CMK (cell line): ENCODE measurements at regions not wholly inside any gene's neighbourhood (a gene's known extent, or its start where the extent isn't known, plus 50 kb on each side); places are given as distances from the start of the nearest gene placed in this dataset.

Experiments used
- DNase-seq: peaks from one replicate; pipeline ENCODE4 v3.0.0-alpha.2; 2010; ENCODE audit warnings: low read depth

DNA sequence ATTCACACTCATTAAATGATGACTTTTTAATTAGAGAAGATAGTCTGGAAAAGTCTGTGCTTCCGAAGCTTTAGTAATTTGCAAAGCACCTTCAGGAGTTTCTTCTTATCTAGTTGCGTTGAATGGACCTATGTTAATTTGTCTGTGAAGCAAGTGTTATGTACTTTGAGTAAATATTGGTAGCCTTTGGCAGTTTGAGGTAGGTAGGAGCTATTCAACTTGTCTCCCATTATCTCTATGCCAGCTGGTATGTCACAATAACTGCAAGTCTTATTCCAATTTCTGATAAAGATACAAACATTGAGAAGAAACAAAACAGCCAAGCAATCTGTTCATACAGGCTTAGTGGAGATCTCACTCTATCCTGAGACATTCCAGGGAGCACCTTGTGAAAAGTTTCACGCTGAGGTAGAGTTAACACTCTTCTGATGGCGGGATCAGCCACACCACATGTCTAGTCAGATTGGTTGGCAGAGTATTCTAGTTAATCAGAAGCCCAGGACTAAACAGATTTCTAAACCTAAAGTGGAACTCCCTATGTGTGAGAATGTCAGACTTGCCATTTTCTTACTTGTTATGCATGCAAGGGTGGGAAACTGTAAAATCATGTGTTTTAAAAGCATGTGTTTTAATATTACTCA, 219.8 kb upstream of the MANEA start:
- DNase-seq, result no peak

DNA sequence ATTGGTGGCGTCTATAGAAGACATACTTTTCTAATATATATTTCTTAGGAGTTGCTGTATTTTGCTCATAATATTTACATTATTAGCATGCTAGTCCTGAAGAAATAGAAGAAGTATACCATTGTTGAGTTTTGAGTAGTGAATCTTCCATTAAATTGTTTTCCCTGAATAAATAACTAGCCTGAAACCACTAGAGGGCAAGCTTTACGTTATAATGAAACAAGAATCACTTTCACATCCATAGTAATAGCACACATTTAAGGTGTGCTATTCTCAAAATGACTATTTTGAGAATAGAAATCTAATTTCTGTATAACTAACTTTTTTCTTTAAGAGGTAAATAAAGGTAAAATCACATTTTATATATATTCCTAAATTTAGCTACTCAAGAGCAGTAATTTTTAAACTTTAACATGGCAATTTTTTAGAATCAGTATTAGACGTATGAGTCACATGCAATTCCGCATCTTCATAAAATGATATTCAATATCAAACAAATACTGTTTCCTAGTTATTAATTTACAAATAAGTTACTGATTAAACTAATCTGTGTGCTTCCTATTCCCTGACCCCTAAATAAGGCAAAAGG, 213.2 kb upstream of the MANEA start:
- DNase-seq, result no peak

DNA sequence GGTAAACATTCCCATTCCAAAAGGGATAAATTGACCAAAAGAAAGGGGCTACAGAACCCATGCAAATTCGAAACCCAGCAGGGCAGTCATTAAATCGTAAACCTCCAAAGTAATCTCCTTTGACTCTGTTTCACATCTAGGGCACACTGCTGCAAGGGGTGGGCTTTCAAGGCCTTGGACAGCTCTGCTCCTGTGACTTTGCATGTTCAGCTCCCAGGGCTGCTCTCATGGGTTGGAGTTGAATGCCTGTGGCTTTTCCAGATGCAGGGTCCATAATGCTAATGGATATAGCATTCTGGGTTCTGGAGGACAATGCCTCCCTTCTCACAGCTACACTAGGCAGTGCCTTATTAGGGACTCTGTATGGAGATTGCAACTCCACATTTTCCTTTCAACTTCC, 211.9 kb upstream of the MANEA start:
- DNase-seq, result no peak

DNA sequence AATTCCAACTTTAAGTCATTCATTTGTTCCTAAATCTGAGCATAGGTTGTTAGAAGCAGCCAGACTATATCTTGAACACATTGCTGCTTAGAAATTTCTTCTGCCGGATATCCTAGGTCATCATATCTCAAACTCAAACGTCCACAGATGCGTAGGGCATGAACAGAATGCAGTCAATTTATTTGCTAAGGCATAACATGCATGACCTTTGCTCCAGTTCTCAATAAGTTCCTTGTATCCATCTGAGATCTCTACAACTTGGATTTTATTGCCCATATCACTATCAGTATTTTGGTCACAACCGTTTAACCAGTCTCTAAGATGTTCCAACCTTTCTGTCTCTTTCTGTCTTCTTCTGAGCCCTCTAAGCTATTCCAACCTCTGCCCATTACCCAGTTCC, 210.9 kb upstream of the MANEA start:
- no peak for DNase-seq

DNA sequence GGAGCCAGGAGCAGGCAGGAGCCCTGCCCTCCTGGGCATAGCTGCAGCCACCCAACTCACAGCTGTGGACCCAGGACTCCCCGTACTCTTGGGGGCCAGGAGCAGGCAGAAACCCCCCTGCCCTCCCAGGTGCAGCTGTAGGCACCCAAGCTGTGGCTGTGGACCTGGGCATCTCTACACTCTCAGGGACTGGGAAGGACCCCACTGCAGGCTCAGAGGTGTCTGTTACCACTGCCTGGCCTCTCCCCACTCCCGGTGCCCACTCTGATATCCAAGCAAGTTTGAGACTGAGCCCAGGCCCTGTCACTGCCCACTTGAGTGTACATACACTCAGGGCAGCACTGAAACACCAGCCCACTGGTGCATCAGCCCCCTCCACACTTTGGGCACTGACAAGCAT, 193.5 kb upstream of the MANEA start:
- DNase-seq, result no peak

DNA sequence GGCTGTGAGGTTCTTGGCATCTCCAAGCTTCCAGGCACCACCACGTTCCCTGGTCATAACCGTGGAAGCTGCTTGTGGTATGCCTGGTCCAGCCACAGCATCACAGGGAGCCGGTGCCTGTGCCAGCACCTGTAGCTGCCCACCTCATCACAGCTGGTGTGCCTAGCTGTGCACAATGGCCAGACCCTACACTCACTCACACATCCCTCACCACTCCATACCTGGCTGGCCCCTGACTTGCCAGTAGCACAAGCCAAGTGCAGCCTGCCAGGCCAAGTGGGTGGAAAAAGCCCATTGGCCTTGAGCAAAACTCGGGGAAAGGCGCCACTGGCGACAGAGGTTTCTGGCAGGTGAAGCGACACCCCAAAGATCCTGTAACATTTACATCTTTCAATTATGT, 192.3 kb upstream of the MANEA start:
- DNase-seq, result no peak

DNA sequence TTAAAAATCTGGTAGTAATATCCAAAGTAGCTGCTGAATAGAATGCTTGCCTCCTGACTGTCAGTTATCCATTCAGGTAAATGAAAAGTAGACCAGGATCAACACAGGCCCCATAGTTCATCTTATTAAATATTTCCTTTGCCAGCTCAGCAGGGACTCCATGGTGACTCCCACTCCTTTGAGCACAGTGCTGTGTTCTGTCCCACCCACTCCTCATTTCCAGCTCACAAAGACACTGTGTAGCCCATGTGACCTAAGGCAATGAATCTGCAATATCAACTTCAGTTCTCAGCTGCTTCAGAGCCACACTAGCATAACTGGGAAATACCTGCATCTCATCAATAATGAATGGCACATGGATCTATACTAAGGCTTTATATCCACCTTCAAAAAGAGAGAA, 189.5 kb upstream of the MANEA start:
- no peak for DNase-seq

DNA sequence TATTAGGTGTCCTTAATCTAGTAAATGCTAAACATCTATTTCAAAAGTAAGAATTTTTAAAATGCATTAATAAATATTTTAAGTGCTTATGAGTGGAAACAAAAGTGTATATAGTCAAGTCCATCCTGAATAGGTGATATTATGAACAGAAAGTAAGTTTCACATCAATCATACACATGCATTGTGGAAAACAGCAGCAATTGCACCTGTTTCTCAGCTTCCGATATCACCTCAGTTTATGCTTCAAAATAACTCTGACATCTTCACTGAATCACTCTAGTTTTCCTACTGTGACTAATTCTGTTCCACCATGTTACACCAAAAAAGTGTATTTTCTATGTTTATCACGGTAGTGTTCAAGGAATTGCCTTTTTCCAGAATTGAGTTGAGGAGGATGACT, 172.6 kb upstream of the MANEA start:
- no peak for DNase-seq

DNA sequence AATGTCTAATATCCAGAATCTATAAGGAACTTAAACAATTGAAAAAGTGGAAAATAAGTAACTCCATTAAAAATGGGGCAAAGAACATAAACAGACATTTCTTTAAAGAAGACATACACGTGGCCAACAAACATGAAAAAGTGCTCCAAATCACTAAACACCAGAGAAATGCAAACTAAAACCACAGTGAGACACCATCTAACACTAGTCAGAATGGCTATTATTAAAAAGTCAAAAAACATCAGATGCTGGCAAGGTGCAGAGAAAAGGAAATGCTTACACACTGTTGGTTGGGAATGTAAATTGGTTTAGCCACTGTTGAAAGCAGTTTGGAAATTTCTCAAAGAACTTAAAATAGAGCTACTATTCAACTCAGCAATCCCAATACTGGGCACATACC, 169.2 kb upstream of the MANEA start:
- no peak for DNase-seq

DNA sequence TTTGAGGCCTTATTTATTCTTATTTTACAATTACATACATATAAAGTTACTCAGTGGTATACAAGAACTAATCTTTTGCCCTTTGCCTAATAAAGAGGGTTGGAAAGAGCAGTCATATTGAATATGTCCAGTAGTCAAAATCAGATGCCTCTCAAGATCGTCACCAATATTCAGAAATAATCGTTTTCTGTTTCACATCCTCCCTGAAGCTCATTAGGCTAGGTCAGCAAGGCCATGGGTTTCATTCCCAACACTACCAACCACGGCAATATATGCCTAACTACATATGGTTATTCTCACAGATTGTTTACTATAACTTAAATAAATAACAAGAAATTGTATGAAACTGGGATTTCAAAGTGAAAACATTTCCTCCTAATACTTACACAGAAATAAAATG, 167.2 kb upstream of the MANEA start:
- no peak for DNase-seq

DNA sequence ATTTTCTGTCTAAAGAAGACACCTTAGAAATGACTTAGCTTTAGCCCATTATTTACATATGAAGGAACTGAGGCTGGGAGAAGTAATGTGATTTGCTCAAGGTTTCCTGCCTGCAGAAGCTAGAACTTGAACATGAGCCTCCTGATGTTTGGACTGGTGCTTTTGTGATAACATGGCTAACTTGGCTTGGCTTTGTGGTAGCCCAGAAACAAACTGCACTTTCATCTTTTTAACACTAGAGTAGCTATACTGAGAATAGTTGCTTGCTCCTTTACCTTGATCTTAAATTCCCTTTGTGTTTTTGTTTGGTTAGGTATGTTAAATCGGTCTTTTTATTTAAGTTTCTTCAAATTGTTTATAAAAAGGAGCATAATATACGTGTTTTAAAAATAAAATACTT, 163.5 kb upstream of the MANEA start:
- no peak for DNase-seq

DNA sequence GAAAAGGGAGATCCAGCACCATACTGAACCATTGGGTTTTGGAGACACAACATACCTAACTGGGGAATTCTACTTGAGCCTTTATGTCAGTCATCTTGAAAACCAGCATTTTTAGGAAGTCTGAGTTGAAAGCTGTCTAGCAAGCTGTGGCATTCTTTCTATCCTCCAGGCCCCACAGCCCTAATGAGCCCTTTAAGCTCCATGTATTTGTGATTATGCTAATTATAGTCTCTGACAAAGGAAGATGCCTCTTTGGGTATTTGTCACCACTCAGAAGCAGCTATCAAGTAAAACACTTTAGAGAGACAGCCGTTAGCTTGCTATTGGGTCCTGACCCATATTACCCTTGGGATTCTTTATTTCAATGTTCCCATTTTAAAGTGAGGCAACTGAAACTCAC, 159.5 kb upstream of the MANEA start:
- no peak for DNase-seq

DNA sequence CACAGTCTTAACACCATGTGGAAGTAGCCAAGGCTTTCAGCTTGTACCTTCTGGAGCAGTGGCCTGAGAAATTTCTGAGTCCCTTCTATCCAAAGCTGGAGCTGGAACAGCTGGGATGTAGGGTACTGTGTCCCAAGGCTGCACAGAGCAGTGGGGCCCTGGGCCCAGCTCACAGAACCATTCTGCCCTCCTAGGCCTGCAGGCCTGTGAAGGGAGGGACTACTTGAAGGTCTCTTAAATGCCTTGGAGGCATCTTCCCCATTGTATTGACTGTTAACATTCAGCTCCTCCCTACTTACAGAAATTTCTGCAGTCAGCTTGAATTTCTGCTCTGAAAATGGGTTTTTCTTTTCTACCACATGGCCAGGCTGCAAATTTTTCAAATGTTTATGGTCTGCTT, 156.5 kb upstream of the MANEA start:
- DNase-seq, result no peak

DNA sequence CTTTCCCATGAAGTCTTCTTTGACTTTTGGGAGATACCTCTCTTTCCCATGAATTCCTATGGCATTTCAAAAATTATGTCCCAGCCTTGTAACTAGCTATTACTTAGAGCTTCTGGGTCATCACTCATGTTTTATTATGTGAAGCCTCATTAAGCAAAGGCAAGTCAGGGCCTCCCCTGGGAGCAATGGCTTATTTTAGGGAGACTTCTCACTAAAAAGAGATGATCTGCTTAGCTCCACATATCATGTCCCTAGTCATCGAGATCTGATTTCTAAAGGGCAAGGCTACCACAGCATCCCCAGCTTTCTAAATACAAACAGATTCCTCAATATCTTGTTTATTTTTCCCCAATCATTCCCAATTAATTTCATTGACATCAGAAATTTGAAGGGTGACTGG, 154.0 kb upstream of the MANEA start:
- DNase-seq, result no peak

DNA sequence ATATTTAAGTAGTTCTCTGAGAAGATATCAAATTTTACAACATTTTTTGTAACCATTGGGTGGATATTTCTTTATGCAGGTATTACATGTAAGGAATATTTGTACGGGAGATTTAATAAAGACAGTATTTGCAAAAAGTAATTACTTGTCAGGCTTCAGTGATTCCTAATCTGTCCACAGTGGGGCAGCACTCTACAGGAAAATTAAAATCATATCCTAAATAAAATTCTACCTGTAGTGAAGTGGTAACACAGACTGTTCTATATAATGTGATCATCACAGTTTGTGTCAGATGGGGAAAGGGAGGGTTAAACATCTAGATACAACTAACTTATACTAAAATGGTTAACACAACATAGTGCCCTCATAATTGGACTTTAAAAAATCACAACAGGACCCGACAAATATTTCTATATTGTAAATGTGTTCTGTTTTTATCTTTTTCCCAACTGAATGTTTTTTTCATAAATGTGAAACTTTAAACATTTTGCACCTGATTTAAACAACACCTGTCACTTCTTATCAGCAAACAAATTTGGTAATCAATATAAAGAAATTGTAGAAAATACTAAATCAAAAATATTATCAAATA, 145.6 kb upstream of the MANEA start:
- no peak for DNase-seq

DNA sequence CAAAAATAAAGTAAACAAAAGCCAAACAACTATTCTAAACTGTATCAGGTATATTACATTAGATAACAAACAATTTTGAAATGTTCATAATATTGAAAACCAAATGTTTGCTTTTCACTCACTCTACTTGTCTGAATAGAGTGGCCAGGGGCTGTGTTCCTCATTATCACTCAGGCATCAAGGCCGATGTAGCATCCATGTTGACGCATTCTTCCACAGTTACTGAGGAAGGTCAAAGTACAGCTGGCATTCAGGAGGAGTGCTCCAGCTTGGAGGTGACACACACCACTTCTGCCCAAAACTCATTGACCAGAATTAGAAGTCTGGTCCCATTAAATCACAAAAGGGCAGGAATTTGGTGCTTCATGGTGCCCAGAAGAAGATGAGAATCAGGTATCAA, 137.6 kb upstream of the MANEA start:
- DNase-seq, result no peak

DNA sequence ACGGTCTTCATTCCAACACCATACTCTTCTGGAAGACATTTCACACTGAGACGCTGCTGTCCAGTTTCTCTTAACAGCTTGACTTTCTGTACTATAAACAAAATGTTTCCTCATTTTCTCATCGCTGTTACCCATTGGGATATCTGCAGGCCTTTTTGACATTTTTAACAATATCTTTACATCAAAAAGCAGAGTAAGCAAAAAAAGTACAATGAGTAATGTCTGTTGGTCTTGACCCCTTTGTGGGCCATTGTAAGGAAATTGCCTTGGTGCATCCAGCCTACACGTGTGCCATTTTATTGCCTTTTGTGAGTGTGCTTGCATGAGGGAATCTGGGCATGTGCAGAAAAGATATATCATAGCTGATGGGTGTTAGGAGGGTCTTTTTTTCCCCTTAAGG, 129.1 kb upstream of the MANEA start:
- no peak for DNase-seq

DNA sequence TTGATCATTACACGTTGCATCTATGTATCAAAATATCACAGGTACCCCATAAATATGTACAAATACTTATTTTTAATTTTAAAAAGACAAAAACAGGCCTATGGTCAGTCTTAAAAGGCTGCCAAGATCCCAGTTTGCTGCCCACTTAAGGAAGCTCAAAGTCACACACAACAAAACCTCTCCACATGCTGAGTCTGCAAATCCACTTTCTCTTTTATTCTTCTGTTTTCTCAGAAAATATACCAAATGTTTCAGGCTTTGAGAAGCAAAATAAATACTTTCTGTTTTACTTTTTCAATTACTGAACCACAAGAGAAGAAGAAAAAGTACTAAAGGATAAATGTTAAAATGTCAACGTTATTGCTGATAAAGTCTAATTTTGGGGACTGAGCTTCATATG, 107.8 kb upstream of the MANEA start:
- no peak for DNase-seq

DNA sequence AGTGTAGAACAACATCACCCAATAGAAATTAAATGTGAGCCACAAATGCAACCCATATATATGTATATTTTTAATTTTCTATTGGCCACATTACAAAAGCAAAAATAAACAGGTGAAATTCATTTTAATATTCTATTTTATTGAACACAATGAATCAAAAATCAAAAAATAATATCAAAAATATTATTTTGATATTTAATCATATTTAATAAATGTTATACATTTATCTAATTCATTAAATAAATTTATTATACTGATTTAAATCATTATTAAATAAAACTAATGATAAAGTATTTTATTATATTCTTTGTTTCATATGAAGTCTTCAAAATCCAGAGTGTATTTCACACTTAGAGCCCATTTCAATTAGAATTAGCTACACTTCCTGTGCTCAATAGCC, 98.4 kb upstream of the MANEA start:
- DNase-seq, result no peak

DNA sequence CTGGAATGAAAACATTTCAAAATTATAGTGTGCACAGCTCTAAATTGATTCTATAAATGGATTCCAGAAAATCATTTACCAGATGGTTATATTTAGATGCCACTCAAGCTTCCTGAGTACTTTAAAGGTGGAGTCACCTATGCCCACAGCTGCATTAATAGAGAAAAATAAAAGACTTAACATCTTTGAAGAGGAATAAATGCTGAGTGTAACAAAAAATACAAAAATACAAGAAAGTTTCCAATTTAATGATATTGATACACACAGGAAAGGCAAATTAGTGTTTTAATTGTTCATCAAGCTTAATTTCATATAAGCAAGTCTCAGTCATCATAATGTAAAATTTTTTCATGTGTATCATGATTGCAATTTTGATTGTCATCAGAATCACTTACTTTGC, 89.5 kb upstream of the MANEA start:
- no peak for DNase-seq

DNA sequence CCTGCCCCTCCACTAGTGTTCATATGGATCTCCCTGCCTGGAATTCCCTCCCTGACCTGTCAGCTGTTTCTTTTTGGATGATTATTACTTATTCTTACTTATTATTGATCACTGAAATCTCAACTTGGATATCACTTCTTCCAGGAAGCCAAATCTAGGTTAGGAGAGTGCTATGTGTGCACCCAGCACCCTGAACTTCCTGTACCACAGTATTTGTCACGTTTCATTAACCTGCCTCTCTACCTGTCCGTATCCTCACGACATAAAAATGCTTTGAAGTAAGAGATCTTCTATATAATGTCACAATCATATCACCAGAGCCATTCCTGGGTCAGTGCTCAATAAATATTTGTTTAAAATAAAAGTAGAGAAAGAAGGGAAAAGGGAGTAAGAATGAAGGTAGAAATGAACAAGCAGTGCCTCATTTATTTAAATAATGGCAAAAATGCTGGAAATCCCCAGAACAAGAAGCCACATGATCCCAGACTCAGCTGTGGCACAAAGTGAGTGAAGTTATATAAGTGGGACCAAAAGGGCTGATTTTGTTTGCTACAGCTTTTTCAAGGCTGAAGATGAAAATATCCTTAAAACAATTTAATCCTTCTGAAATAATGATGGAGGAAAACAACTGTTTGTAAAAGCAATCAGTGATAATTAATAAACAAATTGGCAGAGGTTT, 88.0 kb upstream of the MANEA start:
- no peak for DNase-seq

DNA sequence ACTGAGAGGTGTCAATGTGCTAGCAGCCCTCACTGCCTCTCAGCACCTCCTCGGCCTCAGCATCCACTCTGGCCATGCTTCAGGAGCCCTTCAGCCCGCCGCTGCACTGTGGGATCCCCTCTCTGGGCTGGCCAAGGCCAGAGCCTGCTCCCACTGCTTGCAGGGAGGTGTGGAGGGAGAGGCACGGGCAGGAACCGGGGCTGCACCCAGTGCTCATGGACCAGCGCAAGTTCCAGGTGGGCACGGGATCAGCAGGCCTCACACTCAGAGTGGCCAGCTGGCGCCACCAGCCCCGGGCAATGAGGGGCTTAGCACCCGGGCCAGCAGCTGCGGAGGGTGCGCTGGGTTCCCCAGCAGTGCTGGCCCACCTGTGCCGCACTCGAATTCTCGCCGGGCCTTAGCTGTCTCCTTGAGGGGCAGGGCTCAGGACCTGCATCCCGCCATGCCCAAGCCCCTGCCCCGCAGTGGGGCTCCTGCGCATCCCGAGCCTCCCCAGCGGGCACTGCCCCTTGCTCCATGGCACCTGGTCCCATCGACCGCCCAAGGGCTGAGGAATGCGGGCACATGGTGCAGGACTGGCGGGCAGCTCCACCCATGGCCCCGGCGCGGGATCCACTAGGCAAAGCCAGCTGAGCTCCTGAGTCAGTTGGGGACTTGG, 80.4 kb upstream of the MANEA start:
- DNase-seq, result no peak
